ENCODE measurements at regions not wholly inside any gene's neighbourhood (a gene's known extent, or its start where the extent isn't known, plus 50 kb on each side); places are given as distances from the start of the nearest gene placed in this dataset.

DNA sequence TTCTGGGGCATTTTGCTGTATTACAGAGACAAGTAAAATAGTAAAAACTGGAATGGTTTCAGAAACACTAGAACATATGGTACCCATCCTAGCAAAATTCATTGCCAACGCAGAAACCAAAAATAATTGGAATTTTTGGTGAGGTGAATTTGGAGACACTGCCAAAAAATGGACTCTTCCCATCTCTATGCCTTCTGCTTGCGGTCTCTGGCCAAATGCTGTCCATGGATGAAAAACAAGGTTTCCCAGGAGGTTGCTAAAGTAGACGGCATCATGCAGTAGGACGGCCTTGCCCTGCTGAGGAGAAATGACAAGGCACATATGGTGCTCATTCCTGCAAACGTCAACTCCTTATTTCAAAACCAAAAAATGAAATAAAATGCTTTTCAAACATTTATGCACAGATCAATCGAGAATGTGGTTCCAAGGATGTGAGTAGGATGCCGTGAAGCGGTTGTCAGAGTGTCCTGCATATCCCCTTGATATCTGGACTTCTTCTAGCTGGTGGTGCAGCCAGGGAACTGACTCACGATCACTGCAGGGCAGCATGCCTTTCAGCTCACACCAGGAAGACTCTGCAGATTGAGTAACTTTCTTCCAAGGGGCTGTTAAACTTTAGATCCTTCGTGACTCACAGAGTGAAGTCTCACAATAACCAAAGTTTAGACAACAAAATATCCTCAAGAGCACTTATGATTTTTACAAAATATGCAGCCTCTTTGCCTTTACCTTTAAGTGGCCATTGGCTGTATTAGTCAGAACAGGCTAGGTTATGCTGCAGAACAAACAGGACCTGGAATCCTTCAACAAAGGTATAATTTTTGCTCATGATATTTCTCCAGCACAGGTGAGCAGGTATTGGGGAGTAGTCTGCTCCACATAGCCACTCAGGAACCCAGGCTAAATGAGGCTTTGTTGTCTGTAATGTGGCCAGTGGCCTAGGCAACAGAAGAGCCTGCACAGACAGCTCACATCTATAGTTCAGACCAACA lies 149.4 kb upstream of the NDUFV2 start:
- no peaks in the 10 kb centered on the region for H3K27me3 ChIP-seq (replicated peaks; ENCODE audit: insufficient read depth)
- H3K4me1 ChIP-seq (replicated peaks): no peaks in the 10 kb centered on the region
- DNase-seq (ENCODE audit: low spot score): no peak
- intact Hi-C loops (cut with DNase I): no loop called here
- no peaks in the 10 kb centered on the region for H3K36me3 ChIP-seq
- H3K4me3 ChIP-seq: no peak overlapping the region
- no peaks in the 10 kb centered on the region for H3K9me3 ChIP-seq
- TF ChIP-seq, protein P1, sequence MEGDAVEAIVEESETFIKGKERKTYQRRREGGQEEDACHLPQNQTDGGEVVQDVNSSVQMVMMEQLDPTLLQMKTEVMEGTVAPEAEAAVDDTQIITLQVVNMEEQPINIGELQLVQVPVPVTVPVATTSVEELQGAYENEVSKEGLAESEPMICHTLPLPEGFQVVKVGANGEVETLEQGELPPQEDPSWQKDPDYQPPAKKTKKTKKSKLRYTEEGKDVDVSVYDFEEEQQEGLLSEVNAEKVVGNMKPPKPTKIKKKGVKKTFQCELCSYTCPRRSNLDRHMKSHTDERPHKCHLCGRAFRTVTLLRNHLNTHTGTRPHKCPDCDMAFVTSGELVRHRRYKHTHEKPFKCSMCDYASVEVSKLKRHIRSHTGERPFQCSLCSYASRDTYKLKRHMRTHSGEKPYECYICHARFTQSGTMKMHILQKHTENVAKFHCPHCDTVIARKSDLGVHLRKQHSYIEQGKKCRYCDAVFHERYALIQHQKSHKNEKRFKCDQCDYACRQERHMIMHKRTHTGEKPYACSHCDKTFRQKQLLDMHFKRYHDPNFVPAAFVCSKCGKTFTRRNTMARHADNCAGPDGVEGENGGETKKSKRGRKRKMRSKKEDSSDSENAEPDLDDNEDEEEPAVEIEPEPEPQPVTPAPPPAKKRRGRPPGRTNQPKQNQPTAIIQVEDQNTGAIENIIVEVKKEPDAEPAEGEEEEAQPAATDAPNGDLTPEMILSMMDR (IDR thresholded peaks at IDR 0.05): no peak
- TF ChIP-seq POLR2AphosphoS5 (IDR thresholded peaks at IDR 0.05): no peak
- TF ChIP-seq POLR2A (IDR thresholded peaks at IDR 0.05): no peak
- no peak overlapping the region for H3K27ac ChIP-seq
- 80% methylated on average over 10 of the region's 10 CpGs for WGBS

DNA sequence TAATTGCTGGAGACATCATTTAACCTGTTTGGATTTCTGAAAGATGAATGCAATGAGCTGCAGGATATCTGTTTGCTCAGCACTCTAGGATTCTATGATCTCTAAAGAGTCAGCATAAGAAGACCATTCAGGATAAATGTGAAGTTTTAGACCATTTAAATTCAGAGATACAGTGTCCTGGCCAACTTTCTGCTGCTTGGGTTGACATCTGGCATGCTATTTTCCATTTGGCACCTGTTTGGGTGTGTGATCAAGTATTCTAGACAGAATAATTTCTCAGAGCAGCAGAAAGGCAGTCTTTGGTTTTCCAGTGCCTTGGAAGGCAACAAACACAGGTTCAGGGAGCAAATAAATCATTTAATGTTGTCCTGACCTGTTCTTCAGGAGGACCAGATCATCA lies 144.8 kb upstream of the NDUFV2 start:
- TF ChIP-seq POLR2A (IDR thresholded peaks at IDR 0.05) (no peak), POLR2AphosphoS5 (IDR thresholded peaks at IDR 0.05) (no peak)
- Histone ChIP-seq H3K36me3 (no peaks in the 10 kb centered on the region), H3K27me3 (replicated peaks; ENCODE audit: insufficient read depth) (no peaks in the 10 kb centered on the region), H3K27ac (no peak overlapping the region), H3K9me3 (no peaks in the 10 kb centered on the region), H3K4me1 (replicated peaks) (no peaks in the 10 kb centered on the region), H3K4me3 (no peak overlapping the region)
- intact Hi-C loops (cut with DNase I): no loop called here
- no peak for DNase-seq (ENCODE audit: low spot score)

DNA sequence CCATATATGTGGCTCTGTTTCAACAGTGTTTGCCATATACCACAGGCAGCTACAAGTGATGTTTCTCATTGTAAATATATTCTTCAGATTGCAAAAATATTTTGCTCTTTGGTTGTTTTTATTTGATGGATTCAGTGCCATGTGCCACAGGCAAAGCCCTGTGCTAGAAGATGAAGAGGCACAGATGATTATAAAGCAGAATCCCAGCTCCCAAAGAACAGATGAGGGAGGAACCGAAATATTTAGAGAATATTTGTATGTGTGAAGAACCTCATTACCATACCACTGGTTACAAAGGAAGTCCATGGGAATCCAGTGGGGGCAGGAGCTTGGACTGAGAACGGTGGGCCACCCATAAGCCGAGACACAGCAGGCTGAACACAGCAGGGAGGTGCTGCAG lies 143.8 kb upstream of the NDUFV2 start:
- no peaks in the 10 kb centered on the region for H3K9me3 ChIP-seq
- H3K4me3 ChIP-seq: no peak overlapping the region
- H3K4me1 ChIP-seq (replicated peaks): no peaks in the 10 kb centered on the region
- H3K27me3 ChIP-seq (replicated peaks; ENCODE audit: insufficient read depth): no peaks in the 10 kb centered on the region
- WGBS: 81% methylated on average over 3 of the region's 3 CpGs
- no peak overlapping the region for H3K27ac ChIP-seq
- no peak for DNase-seq (ENCODE audit: low spot score)
- no peaks in the 10 kb centered on the region for H3K36me3 ChIP-seq
- intact Hi-C loops (cut with DNase I): no loop called here
- no peak for TF ChIP-seq POLR2A (IDR thresholded peaks at IDR 0.05)
- no peak for TF ChIP-seq POLR2AphosphoS5 (IDR thresholded peaks at IDR 0.05)
- TF ChIP-seq, protein P1 (IDR thresholded peaks at IDR 0.05): no peak

DNA sequence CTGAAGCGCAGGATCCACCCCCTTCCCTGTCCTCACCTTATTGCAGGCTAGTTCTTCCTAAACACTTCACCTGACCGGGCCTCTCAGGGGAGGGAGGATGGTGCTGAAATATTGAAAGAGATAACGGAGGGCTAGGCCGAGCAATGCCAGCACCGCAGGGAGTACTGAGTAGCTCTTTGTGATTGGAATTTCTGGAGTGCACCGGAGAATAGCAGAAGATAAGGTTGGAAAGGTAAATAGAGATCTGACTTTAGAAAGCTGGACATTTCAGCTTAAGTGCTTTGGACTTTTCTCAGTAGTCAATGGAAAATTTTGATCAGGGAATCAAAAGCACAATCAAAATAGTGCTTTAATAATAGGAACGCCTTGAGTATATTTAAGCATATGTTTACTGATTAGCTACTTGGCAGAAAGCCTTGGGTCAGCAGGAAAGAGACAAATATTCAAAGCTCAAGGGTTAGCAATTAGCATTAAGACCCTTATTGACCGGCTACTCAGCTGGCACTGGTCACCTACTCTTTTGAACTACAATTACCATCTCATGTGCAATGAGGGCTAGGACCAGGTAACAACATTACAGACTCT lies 142.9 kb upstream of the NDUFV2 start:
- Histone ChIP-seq H3K9me3 (no peaks in the 10 kb centered on the region), H3K4me3 (no peak overlapping the region), H3K27ac (no peak overlapping the region), H3K36me3 (no peaks in the 10 kb centered on the region), H3K27me3 (replicated peaks; ENCODE audit: insufficient read depth) (no peaks in the 10 kb centered on the region), H3K4me1 (replicated peaks) (no peaks in the 10 kb centered on the region)
- intact Hi-C loops (cut with DNase I): no loop called here
- WGBS: 69% methylated on average over 8 of the region's 8 CpGs
- no peak for DNase-seq (ENCODE audit: low spot score)
- TF ChIP-seq, protein P1 (IDR thresholded peaks at IDR 0.05): no peak
- TF ChIP-seq POLR2AphosphoS5 (IDR thresholded peaks at IDR 0.05) (no peak), POLR2A (IDR thresholded peaks at IDR 0.05) (no peak)

DNA sequence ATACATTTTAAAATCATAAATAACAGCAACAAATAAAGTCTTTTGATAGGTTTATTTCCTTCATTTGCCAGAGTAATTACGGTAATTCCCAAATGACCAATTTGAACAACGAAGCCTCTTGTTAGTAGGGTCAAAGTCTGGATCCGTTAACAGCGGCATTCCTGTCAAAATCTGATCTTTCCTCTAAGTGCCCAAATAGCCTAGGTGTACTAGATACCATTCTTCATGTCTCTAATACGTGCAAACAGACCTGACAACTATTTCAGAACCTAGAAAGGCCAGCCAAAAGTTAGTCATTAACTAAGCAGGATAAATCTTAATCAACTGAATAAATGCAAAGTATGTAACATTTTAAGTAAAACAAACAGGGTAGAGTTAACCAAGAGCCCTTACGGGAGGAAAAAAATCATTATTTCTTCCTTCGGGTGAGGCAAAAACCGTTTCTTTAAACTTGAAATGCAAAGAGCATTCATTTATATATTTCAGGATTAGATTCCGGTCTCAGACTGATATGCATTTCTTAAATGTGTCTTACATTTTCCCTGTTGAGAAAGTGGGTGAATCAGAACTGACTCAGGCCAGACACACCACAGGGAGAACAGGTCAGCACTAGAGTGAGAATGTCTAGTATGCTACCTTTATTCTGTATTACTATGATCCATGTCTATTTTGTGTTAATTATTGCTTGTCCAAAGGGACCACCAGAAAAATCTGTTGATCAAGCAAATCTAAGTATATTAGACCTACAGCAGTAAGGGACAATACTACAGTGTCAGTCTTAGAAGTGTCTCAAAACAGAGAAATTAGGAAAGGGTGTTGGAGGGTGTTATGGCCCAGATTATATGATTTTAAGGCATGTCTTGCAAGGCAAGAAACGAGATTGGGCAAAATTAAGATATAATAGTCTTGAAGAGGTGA lies 141.5 kb upstream of the NDUFV2 start:
- Histone ChIP-seq H3K27ac (no peak overlapping the region), H3K36me3 (no peaks in the 10 kb centered on the region), H3K9me3 (no peaks in the 10 kb centered on the region), H3K4me3 (no peak overlapping the region), H3K27me3 (replicated peaks; ENCODE audit: insufficient read depth) (no peaks in the 10 kb centered on the region), H3K4me1 (replicated peaks) (no peaks in the 10 kb centered on the region)
- WGBS: 55% methylated on average over 10 of the region's 10 CpGs
- TF ChIP-seq, protein P1 (IDR thresholded peaks at IDR 0.05): no peak
- TF ChIP-seq POLR2A (IDR thresholded peaks at IDR 0.05) (no peak), POLR2AphosphoS5 (IDR thresholded peaks at IDR 0.05) (no peak)
- intact Hi-C loops (cut with DNase I): no loop called here
- no peak for DNase-seq (ENCODE audit: low spot score)

Measured in prostate gland (tissue), 2 donors.